Dendritic cell treated with granulocyte-macrophage colony-stimulating factor and Interleukin-4, amounts not matched to agents 40 ng/mL and 50 ng/mL, for 4 days (primary cell): ENCODE measurements at regions not wholly inside any gene's neighbourhood (a gene's known extent, or its start where the extent isn't known, plus 50 kb on each side); places are given as distances from the start of the nearest gene placed in this dataset.
"Not testable (repeated sequence)": the region's sequence is repeated elsewhere in the genome, so short reads cannot be mapped to it uniquely, and the experiment has no call there.

ENCODE experiments used
- H3K27ac Mint-ChIP-seq: one replicate; pipeline ENCODE4 v1.8.0; 2022; ENCODE audit warnings: mild to moderate bottlenecking, mixed read lengths
- H3K27me3 Mint-ChIP-seq: one replicate; pipeline ENCODE4 v1.8.0; 2022; ENCODE audit warnings: mild to moderate bottlenecking, mixed read lengths
- H3K36me3 Mint-ChIP-seq: one replicate; pipeline ENCODE4 v1.8.0; 2022; ENCODE audit warnings: low read depth, mixed read lengths
- H3K4me1 Mint-ChIP-seq: one replicate; pipeline ENCODE4 v1.8.0; 2022; ENCODE audit warnings: low read depth, mixed read lengths
- H3K4me3 Mint-ChIP-seq: one replicate; pipeline ENCODE4 v1.8.0; 2022; ENCODE audit warnings: mild to moderate bottlenecking, moderate library complexity, mixed read lengths
- H3K9me3 Mint-ChIP-seq: one replicate; pipeline ENCODE4 v1.8.0; 2022; ENCODE audit warnings: mixed read lengths
- intact Hi-C: fragments of 100-400 bp; cut with micrococcal nuclease; formaldehyde crosslinking; loops from one replicate; pipeline ENCODE4 v1.15.0; 2022

DNA sequence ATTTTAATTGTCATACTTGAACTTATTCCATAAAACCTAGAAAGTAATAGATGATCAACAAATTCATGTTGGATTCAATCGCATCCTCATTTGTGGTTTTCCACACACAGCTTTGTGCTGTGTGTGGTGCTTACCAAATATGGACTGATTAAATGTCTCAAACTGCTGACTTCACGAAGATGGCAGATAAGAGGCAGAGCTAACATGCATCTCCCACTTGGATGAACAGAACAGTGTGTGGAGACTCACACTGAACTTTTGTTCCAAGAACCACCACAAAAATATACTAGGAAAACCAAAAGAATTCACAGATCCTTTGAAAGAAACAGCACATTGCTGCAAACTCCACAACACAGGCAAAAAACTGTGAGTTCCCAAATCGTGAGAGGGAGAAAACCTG is 603.7 kb downstream of the TENT5A start:
- intact Hi-C loops, result no loop called here
- Mint-ChIP-seq H3K27ac (no peak overlapping the region), H3K36me3 (no peaks in the 10 kb centered on the region), H3K4me3 (no peak overlapping the region), H3K9me3 (peaks cover 29% of the 10 kb centered on the region), H3K4me1 (no peaks in the 10 kb centered on the region), H3K27me3 (no peaks in the 10 kb centered on the region)

- H3K27ac Mint-ChIP-seq, result no peak overlapping the region
- no peaks in the 10 kb centered on the region for H3K27me3 Mint-ChIP-seq
- H3K36me3 Mint-ChIP-seq, result no peaks in the 10 kb centered on the region
- no peaks in the 10 kb centered on the region for H3K9me3 Mint-ChIP-seq
- no peaks in the 10 kb centered on the region for H3K4me1 Mint-ChIP-seq
- intact Hi-C loops, result no loop called here
- H3K4me3 Mint-ChIP-seq, result no peak overlapping the region
Observed at GRCh38 chr6:81145506-81145905, 607.0 kb downstream of the TENT5A start.

- intact Hi-C loops, result no loop called here
- no peaks in the 10 kb centered on the region for H3K4me1 Mint-ChIP-seq
- no peaks in the 10 kb centered on the region for H3K36me3 Mint-ChIP-seq
- peaks cover 10% of the 10 kb centered on the region for H3K9me3 Mint-ChIP-seq
- H3K27me3 Mint-ChIP-seq, result no peaks in the 10 kb centered on the region
- no peak overlapping the region for H3K4me3 Mint-ChIP-seq
- H3K27ac Mint-ChIP-seq, result no peak overlapping the region
Observed at GRCh38 chr6:81144346-81144745, 608.1 kb downstream of the TENT5A start.

DNA sequence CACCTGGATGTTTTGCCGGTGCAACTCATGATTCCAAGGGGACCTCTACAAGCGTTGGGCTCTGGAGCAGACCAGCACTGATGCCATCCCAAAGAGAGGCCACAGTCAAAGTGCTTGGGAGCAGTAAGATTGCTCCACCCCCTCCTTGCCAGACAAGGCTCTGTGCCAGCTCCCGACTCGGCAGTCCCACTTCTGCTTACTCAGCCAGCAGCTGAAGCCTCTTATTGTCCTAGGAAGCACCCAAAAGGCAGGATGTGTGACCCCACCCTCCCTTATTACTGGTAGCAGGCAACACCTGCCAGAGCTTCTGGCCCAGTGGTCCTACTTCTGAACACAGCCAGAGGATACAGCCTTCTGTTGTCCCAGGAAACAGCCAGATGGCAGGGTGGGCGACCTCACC is 614.2 kb downstream of the TENT5A start:
- Mint-ChIP-seq H3K4me3 (no peak overlapping the region), H3K27ac (no peak overlapping the region), H3K4me1 (no peaks in the 10 kb centered on the region), H3K9me3 (peaks cover 37% of the 10 kb centered on the region), H3K36me3 (no peaks in the 10 kb centered on the region), H3K27me3 (no peaks in the 10 kb centered on the region)
- intact Hi-C loops, result no loop called here

DNA sequence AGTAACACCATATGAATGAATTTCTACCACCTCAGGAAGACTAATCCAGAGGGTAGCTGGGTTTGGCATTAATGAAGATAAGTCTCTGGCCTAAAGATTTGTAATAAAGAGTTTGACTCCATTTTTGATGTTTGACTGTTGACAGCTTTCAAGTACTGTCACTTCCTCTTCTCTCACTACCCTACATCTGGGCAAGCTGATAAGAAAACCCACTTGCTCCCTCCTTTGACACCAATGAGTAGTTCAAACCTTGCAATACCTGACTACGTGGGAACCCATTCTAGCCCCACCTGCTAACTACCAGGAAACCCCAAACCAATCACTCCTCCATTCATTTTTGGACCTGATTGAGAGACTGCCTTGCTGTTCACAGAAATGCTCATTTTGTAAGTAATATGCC is 621.5 kb downstream of the TENT5A start:
- Mint-ChIP-seq H3K27me3 (no peaks in the 10 kb centered on the region), H3K9me3 (no peaks in the 10 kb centered on the region), H3K27ac (no peak overlapping the region), H3K4me3 (no peak overlapping the region), H3K36me3 (no peaks in the 10 kb centered on the region), H3K4me1 (no peaks in the 10 kb centered on the region)
- intact Hi-C loops, result no loop called here

DNA sequence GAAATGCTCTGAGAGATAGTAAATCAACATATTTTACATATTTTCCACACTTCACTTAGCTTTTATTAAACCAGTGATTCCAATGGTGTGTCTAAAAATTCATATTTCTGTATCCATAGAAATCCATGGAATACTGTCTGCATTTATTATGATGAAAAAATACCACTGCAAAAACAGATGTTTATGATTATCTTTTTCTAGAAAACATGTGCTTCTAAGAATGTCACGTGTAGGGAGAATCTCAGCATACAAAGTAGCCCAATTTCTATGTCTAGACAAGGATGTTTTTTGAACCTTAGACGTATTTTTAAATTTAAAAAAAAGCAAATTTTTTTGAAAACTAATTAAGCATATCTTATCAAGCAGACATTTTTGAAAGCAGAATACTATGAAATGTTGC is 622.4 kb downstream of the TENT5A start:
- Mint-ChIP-seq H3K4me1 (no peaks in the 10 kb centered on the region), H3K36me3 (no peaks in the 10 kb centered on the region), H3K27me3 (no peaks in the 10 kb centered on the region), H3K27ac (no peak overlapping the region), H3K9me3 (no peaks in the 10 kb centered on the region), H3K4me3 (no peak overlapping the region)
- intact Hi-C loops, result no loop called here

- no peaks in the 10 kb centered on the region for H3K9me3 Mint-ChIP-seq
- intact Hi-C loops, result no loop called here
Observed at GRCh38 chr6:81128671-81129070, 623.8 kb downstream of the TENT5A start.

GRCh38 chr6:81126150-81126549 is 626.3 kb downstream of the TENT5A start:
- H3K4me1 Mint-ChIP-seq, result no peaks in the 10 kb centered on the region
- H3K27me3 Mint-ChIP-seq, result no peaks in the 10 kb centered on the region
- H3K9me3 Mint-ChIP-seq, result no peaks in the 10 kb centered on the region
- intact Hi-C loops, result no loop called here
- no peak overlapping the region for H3K27ac Mint-ChIP-seq
- H3K36me3 Mint-ChIP-seq, result no peaks in the 10 kb centered on the region
- H3K4me3 Mint-ChIP-seq, result no peak overlapping the region

More at GRCh38 chr6:81128671-81129070, 623.8 kb downstream of the TENT5A start:
- Mint-ChIP-seq H3K36me3 (no peaks in the 10 kb centered on the region), H3K27ac (no peak overlapping the region), H3K4me3 (no peak overlapping the region), H3K4me1 (no peaks in the 10 kb centered on the region), H3K27me3 (no peaks in the 10 kb centered on the region)

- H3K4me1 Mint-ChIP-seq, result no peaks in the 10 kb centered on the region
- peaks cover 46% of the 10 kb centered on the region for H3K9me3 Mint-ChIP-seq
- H3K27me3 Mint-ChIP-seq, result no peaks in the 10 kb centered on the region
- no peak overlapping the region for H3K27ac Mint-ChIP-seq
- H3K4me3 Mint-ChIP-seq, result no peak overlapping the region
- no peaks in the 10 kb centered on the region for H3K36me3 Mint-ChIP-seq
- intact Hi-C loops, result no loop called here
Observed at GRCh38 chr6:81120280-81120679, 632.2 kb downstream of the TENT5A start.

- no peaks in the 10 kb centered on the region for H3K36me3 Mint-ChIP-seq
- intact Hi-C loops, result no loop called here
- no peaks in the 10 kb centered on the region for H3K4me1 Mint-ChIP-seq
- H3K9me3 Mint-ChIP-seq, result peaks cover 26% of the 10 kb centered on the region
- H3K27me3 Mint-ChIP-seq, result no peaks in the 10 kb centered on the region
- no peak overlapping the region for H3K27ac Mint-ChIP-seq
- no peak overlapping the region for H3K4me3 Mint-ChIP-seq
Observed at GRCh38 chr6:81105998-81106397, 646.5 kb downstream of the TENT5A start.

- Mint-ChIP-seq H3K9me3 (peaks cover 36% of the 10 kb centered on the region), H3K27ac (no peak overlapping the region), H3K4me1 (no peaks in the 10 kb centered on the region), H3K27me3 (no peaks in the 10 kb centered on the region), H3K36me3 (no peaks in the 10 kb centered on the region), H3K4me3 (no peak overlapping the region)
- intact Hi-C loops, result no loop called here
Observed at GRCh38 chr6:81098109-81098814, 654.2 kb downstream of the TENT5A start.

DNA sequence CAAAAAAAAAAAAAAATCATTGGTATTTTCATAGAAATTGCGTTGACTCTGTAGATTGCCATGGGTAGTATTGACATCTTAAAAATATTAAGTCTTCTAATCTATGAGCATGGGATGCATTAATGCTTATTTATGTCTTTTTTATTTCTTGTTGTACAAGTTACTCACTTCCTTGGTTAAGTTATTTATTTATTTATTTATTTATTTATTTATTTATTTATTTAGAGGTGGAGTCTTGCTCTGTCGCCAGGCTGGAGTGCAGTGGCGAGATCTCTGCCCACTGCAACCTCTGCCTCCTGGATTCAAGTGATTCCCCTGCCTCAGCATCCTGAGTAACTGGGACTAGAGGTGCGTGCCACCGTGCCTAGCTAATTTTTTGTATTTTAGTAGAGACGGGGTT is 656.0 kb downstream of the TENT5A start:
- H3K27me3 Mint-ChIP-seq, H3K36me3 Mint-ChIP-seq, H3K27ac Mint-ChIP-seq, intact Hi-C loops, H3K4me3 Mint-ChIP-seq, H3K4me1 Mint-ChIP-seq: not testable (repeated sequence)
- H3K9me3 Mint-ChIP-seq, result peaks cover 23% of the 10 kb centered on the region

GRCh38 chr6:81093051-81093450 is 659.4 kb downstream of the TENT5A start:
- no peak overlapping the region for H3K27ac Mint-ChIP-seq
- no peak overlapping the region for H3K4me3 Mint-ChIP-seq
- intact Hi-C loops, result no loop called here
- H3K36me3 Mint-ChIP-seq, result no peaks in the 10 kb centered on the region
- no peaks in the 10 kb centered on the region for H3K27me3 Mint-ChIP-seq
- H3K4me1 Mint-ChIP-seq, result no peaks in the 10 kb centered on the region
- peaks cover 9% of the 10 kb centered on the region for H3K9me3 Mint-ChIP-seq

- Mint-ChIP-seq H3K27me3 (no peaks in the 10 kb centered on the region), H3K36me3 (no peaks in the 10 kb centered on the region), H3K4me1 (no peaks in the 10 kb centered on the region), H3K27ac (no peak overlapping the region), H3K4me3 (no peak overlapping the region), H3K9me3 (no peaks in the 10 kb centered on the region)
- intact Hi-C loops, result no loop called here
Observed at GRCh38 chr6:81088145-81088544, 664.3 kb downstream of the TENT5A start.

DNA sequence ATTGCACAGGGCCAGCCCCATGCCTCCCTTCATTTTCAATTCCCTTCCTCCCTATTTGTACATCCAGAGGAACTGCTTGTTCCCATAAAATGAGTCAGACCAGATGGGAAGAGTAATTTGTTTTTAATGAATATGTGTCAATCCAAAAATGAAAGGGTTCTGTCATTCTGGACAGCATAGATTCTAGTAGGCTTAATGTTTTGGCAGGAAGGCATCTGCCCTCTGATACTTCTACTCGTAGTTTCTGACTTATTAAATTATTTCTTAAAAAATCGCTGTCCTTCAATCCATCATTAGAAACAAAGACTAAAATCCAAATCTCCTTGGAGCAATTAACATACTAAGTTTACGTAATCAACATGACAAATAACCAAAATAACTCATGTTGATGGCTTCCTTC is 665.5 kb downstream of the TENT5A start:
- H3K27ac Mint-ChIP-seq, result no peak overlapping the region
- intact Hi-C loops, result no loop called here
- H3K36me3 Mint-ChIP-seq, result no peaks in the 10 kb centered on the region
- no peak overlapping the region for H3K4me3 Mint-ChIP-seq
- H3K9me3 Mint-ChIP-seq, result no peaks in the 10 kb centered on the region
- H3K4me1 Mint-ChIP-seq, result no peaks in the 10 kb centered on the region
- no peaks in the 10 kb centered on the region for H3K27me3 Mint-ChIP-seq
